B cell (primary cell): ENCODE measurements at regions not wholly inside any gene's neighbourhood (a gene's known extent, or its start where the extent isn't known, plus 50 kb on each side); places are given as distances from the start of the nearest gene placed in this dataset.

Experiments
- ATAC-seq: fragments of 200-7000 bp; cut with Tn5 transposase; one replicate; pipeline ENCODE4 v1.10.0; 2021; ENCODE audit warnings: low read depth, mild to moderate bottlenecking, moderate number of reproducible peaks, moderate library complexity
- CTCF ChIA-PET: fragments of 350-600 bp; sonication (Branson Sonifier 250); formaldehyde crosslinking; loops from one replicate; lab custom pipeline; 2021; ENCODE audit warnings: antibody characterized with exemption, inconsistent platforms; lab: Charles Lee
- POLR2A ChIA-PET: fragments of 350-600 bp; sonication (Branson Sonifier 250); formaldehyde crosslinking; loops from one replicate; lab custom pipeline; 2021; ENCODE audit warnings: antibody characterized with exemption; lab: Charles Lee
- DNase-seq: peaks from one replicate; pipeline ENCODE4 v3.0.0; 2013
- H2AFZ ChIP-seq: 2 replicates; pipeline ENCODE4 v1.6.1; 2012; ENCODE audit warnings: mild to moderate bottlenecking, low read depth, low read length; ENCODE audit not compliant: insufficient read depth, poor library complexity, severe bottlenecking
- H3K27ac ChIP-seq, 2 donors: 1 replicate in 1 of 2; 2 replicates in 1 of 2; pipeline ENCODE4 v1.5.1; 2012 to 2013; ENCODE audit warnings: low read length in 2 of 2, mild to moderate bottlenecking in 2 of 2, moderate library complexity in 1 of 2
- H3K27me3 ChIP-seq, 4 experiments: fragments of 200-600 bp in 1 of 4; sonication (generic) in 1 of 4; replicated peaks in 1 of 4; 1 replicate in 2 of 4; 2 replicates in 2 of 4; pipeline versions ENCODE4 v1.6.1 to v1.7.0; 2013 to 2016; ENCODE audit warnings: low read length in 3 of 4, mild to moderate bottlenecking in 2 of 4, mixed read lengths in 1 of 4, moderate library complexity in 1 of 4; ENCODE audit not compliant: insufficient read depth in 4 of 4, control insufficient read depth in 3 of 4; ENCODE audit errors: control extremely low read depth in 1 of 4
- H3K36me3 ChIP-seq, 2 experiments: replicated peaks in 1 of 2; 1 replicate in 1 of 2; 2 replicates in 1 of 2; pipeline versions ENCODE4 v1.6.1 to v1.7.1; 2013; ENCODE audit warnings: low read length in 1 of 2; ENCODE audit not compliant: insufficient read depth in 2 of 2, control insufficient read depth in 1 of 2; ENCODE audit errors: control extremely low read depth in 1 of 2, extremely low read depth in 1 of 2
- H3K4me1 ChIP-seq, 2 donors: fragments of 200-600 bp in 1 of 2; sonication (generic) in 1 of 2; 1 replicate in 1 of 2; 2 replicates in 1 of 2; pipeline versions ENCODE4 v1.5.1 to v1.6.1; 2013 to 2017; ENCODE audit warnings: low read length in 2 of 2; ENCODE audit not compliant: control insufficient read depth in 2 of 2, insufficient read depth in 2 of 2
- H3K4me2 ChIP-seq: replicated peaks from 2 replicates; pipeline ENCODE3; 2012; ENCODE audit warnings: mild to moderate bottlenecking, low read depth, low read length; ENCODE audit not compliant: poor library complexity, severe bottlenecking
- H3K4me3 ChIP-seq, 5 experiments: fragments of 200-600 bp in 1 of 5; sonication (generic) in 1 of 5; 1 replicate in 3 of 5; 2 replicates in 2 of 5; pipeline versions ENCODE4 v1.5.1 to v1.7.0; 2011 to 2016; ENCODE audit warnings: low read length in 4 of 5, mild to moderate bottlenecking in 4 of 5, low read depth in 2 of 5, control low read depth in 1 of 5, moderate library complexity in 1 of 5; ENCODE audit not compliant: insufficient read depth in 1 of 5; ENCODE audit errors: control extremely low read depth in 1 of 5, extremely low read depth in 1 of 5
- H3K79me2 ChIP-seq: fragments of 200-600 bp; sonication (generic); one replicate; pipeline ENCODE4 v1.6.0; 2016; ENCODE audit warnings: low read length; ENCODE audit not compliant: control insufficient read depth, insufficient read depth
- H3K9ac ChIP-seq: fragments of 200-600 bp; sonication (generic); 2 replicates; pipeline ENCODE4 v1.6.1; 2017; ENCODE audit warnings: mild to moderate bottlenecking, low read length, moderate library complexity
- H3K9me3 ChIP-seq, 3 donors: one replicate each; pipeline versions ENCODE4 v1.6.1 to v1.7.1; 2013; ENCODE audit warnings: low read length in 2 of 3; ENCODE audit not compliant: control insufficient read depth in 2 of 3, insufficient read depth in 1 of 3; ENCODE audit errors: control extremely low read depth in 1 of 3
- H4K20me1 ChIP-seq: 2 replicates; pipeline ENCODE4 v1.6.0; 2012; ENCODE audit warnings: mild to moderate bottlenecking, low read length; ENCODE audit not compliant: insufficient read depth, control insufficient read depth, poor library complexity, severe bottlenecking
- H3K27ac Mint-ChIP-seq: one replicate; pipeline ENCODE4 v1.8.0; 2021; ENCODE audit warnings: mixed read lengths
- H3K27me3 Mint-ChIP-seq: one replicate; pipeline ENCODE4 v1.8.0; 2021; ENCODE audit warnings: mixed read lengths
- H3K4me1 Mint-ChIP-seq: one replicate; pipeline ENCODE4 v1.8.0; 2021; ENCODE audit warnings: mixed read lengths
- H3K4me3 Mint-ChIP-seq: one replicate; pipeline ENCODE4 v1.8.0; 2021; ENCODE audit warnings: mixed read lengths
- H3K9me3 Mint-ChIP-seq: one replicate; pipeline ENCODE4 v1.8.0; 2022; ENCODE audit warnings: mixed read lengths; ENCODE audit not compliant: insufficient read depth
- EZH2 ChIP-seq: IDR thresholded peaks from 2 replicates; pipeline ENCODE4 v1.6.1; 2012; ENCODE audit warnings: borderline replicate concordance, low read depth, mild to moderate bottlenecking, moderate library complexity, low read length; ENCODE audit not compliant: insufficient read depth, poor library complexity, severe bottlenecking
- WGBS: methylation state at CpG from one replicate; pipeline ENCODE4 v1.1.5; 2013; ENCODE audit warnings: missing lambda C conversion rate; ENCODE audit not compliant: insufficient coverage; 5-methylcytosine and 5-hydroxymethylcytosine counted together
- intact Hi-C: fragments of 100-400 bp; cut with micrococcal nuclease; formaldehyde crosslinking; loops from one replicate; pipeline ENCODE4 v1.10.0; 2022
- TF ChIP-seq, protein P1 (sequence below): fragments of 200-600 bp; IDR thresholded peaks from one replicate; pipeline ENCODE4 v1.8.0; 2022; ENCODE audit warnings: antibody characterized with exemption, mild to moderate bottlenecking

DNA sequence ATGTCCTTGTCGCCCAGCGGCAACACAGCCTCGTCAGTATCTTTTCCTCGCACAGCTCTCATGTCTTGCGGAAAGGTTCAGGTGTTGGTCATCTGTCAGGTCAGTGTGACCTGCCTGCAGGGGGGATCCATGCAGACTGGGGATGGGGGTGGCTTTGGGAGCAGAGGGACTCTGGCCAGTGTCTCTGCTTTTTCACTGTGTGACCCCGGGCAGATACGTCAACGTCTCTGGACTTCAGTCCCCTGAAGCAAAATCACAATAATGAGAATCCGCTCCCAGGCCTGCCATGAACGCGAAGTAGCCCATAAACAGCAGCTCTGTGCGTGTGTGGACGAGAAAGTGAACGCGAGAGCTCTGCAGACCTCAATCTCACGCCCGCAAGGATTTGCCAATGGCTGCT, 75.7 kb upstream of the FCN1 start:
- Histone ChIP-seq H3K4me1 (no peaks in the 10 kb centered on the region), H3K27me3 (peaks cover 0 to 2% (median 0%) of the 10 kb centered on the region in 4 experiments), H3K36me3 (no peaks in the 10 kb centered on the region), H3K4me2 (no peak overlapping the region), H3K79me2 (no peaks in the 10 kb centered on the region), H4K20me1 (no peaks in the 10 kb centered on the region), H3K9ac (no peak overlapping the region), H3K4me3 (no peak overlapping the region), H3K9me3 (peaks cover 0 to 17% (median 5%) of the 10 kb centered on the region in 3 donors), H3K27ac (no peak overlapping the region), H2AFZ (no peak overlapping the region)
- no peak overlapping the region for H3K27ac Mint-ChIP-seq
- H3K4me3 Mint-ChIP-seq: no peak overlapping the region
- CTCF ChIA-PET: interaction anchor here (1.2 kb wide), 1 partner anchor 11 kb away, joined by 3 read pairs; no protein-coding TSS in a partner anchor
- POLR2A ChIA-PET: no interaction called here
- intact Hi-C loops: no loop called here
- DNase-seq (no peak), ATAC-seq (no peak)
- no peak for TF ChIP-seq EZH2
- TF ChIP-seq, protein P1, sequence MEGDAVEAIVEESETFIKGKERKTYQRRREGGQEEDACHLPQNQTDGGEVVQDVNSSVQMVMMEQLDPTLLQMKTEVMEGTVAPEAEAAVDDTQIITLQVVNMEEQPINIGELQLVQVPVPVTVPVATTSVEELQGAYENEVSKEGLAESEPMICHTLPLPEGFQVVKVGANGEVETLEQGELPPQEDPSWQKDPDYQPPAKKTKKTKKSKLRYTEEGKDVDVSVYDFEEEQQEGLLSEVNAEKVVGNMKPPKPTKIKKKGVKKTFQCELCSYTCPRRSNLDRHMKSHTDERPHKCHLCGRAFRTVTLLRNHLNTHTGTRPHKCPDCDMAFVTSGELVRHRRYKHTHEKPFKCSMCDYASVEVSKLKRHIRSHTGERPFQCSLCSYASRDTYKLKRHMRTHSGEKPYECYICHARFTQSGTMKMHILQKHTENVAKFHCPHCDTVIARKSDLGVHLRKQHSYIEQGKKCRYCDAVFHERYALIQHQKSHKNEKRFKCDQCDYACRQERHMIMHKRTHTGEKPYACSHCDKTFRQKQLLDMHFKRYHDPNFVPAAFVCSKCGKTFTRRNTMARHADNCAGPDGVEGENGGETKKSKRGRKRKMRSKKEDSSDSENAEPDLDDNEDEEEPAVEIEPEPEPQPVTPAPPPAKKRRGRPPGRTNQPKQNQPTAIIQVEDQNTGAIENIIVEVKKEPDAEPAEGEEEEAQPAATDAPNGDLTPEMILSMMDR: no peak
- H3K9me3 Mint-ChIP-seq: peaks cover 2% of the 10 kb centered on the region
- no peaks in the 10 kb centered on the region for H3K4me1 Mint-ChIP-seq
- peaks cover 10% of the 10 kb centered on the region for H3K27me3 Mint-ChIP-seq
- WGBS: 90% methylated on average over 17 of the region's 17 CpGs

DNA sequence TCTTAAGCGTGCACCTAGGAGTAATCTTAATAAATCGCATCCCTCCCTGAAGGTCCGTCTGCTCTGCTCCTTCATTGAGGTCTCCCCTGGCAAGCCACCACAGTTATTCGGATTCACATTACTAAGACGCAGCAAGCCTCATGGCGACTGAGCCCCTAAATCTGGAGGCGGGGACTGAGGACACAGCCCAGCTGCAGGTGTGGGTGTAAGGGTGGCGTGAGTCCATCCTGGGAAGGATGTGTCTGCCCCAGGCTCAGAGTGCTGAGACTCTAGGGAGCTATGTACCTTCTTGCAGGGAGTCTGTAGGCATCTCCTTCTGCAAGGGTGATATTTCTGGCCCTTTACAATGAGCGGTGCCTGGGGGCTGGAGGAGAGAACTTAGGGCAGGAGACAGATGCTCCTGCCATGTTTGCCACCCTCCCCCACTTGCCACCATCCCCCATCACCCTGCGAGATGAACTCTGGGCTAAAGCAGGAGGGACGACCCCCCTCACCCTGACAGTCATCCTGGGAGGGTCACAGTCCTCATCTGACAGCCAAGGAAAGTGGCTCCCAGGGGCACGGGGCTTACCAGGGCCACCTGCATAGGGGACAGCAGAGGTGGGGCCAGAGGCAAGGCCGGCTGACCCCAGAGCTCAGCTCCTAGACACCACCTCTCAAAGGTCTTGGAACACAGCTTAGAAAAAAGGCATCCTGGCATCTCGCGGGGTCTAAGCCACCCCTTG, 76.4 kb upstream of the FCN1 start:
- Mint-ChIP-seq H3K4me3 (no peak overlapping the region), H3K27ac (no peak overlapping the region), H3K4me1 (no peaks in the 10 kb centered on the region), H3K27me3 (peaks cover 10% of the 10 kb centered on the region), H3K9me3 (peaks cover 2% of the 10 kb centered on the region)
- Histone ChIP-seq H3K4me2 (no peak overlapping the region), H3K27ac (no peak overlapping the region), H2AFZ (no peak overlapping the region), H4K20me1 (no peaks in the 10 kb centered on the region), H3K36me3 (no peaks in the 10 kb centered on the region), H3K4me1 (no peaks in the 10 kb centered on the region), H3K9me3 (peaks cover 0 to 20% (median 11%) of the 10 kb centered on the region in 3 donors), H3K79me2 (no peaks in the 10 kb centered on the region), H3K4me3 (no peak overlapping the region), H3K9ac (no peak overlapping the region), H3K27me3 (peaks cover 0 to 2% (median 0%) of the 10 kb centered on the region in 4 experiments)
- DNase-seq (no peak), ATAC-seq (no peak)
- CTCF ChIA-PET: interaction anchor here (1.2 kb wide), 1 partner anchor 12 kb away, joined by 3 read pairs; no protein-coding TSS in a partner anchor
- intact Hi-C loops: no loop called here
- POLR2A ChIA-PET: no interaction called here
- WGBS: 86% methylated on average over 13 of the region's 15 CpGs
- TF ChIP-seq, protein P1: no peak
- TF ChIP-seq EZH2: no peak
